Suppressor macrophage (primary cell): ENCODE measurements at regions not wholly inside any gene's neighbourhood (a gene's known extent, or its start where the extent isn't known, plus 50 kb on each side); places are given as distances from the start of the nearest gene placed in this dataset.
"Not testable (repeated sequence)": the region's sequence is repeated elsewhere in the genome, so short reads cannot be mapped to it uniquely, and the experiment has no call there.

Experiments used
- DNase-seq, 4 experiments: peaks; one replicate each; pipeline ENCODE4 v3.0.0-alpha.2; 2020 to 2022

DNA sequence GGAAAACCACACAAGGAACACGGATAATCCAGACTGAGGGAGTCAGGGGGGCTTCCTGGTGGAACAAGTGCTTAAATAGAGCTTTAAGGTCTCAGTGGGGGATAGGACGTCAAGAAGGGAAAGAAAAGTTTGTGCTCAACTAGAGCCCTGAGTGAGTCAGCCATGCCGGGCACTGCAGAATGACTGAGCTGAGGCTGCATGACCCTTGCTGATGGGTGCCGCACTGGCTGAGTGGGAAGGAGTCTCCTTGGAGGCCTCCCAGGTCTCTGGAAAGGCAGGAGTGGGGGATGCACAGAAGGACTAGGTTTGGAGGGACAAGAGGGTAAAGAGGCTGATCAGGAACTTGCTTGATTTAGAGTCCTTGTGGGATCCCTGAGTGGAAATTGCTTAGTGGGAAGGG lies 150.3 kb downstream of the RPLP1 start:
- DNase-seq: no peak

DNA sequence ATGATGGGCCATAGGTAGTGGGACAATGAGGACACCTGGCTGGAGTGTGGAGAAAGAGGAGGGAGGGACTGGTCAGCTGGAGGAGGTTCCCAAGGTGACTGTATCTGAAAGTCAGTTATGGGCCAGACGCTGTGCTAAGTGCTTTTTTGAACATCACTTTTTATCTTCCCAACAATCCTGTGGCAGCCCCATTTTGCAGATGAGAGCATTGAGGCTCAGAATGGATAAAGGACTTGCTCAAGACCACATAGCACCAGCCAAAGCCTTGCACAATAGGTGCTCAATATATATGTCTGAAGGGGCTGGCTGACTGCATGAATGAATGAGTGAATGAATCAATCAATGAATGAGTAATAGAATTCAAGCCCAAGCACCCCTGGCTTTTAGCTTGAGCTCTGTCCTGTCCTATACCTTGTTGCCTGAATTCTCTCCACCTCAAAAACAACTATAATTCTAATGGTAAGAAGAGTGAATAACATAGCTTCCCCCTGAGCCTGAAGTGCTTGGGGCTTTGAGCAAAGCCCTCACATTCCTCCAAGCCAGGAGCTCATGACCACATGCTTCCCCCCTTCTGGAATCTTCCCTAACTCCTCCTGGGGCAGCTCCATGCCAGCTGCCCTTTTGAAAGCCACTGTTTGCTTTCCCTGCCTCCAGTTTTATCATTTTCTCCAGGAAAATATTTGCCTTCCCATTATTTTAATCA lies 150.9 kb downstream of the RPLP1 start:
- no peak for DNase-seq

DNA sequence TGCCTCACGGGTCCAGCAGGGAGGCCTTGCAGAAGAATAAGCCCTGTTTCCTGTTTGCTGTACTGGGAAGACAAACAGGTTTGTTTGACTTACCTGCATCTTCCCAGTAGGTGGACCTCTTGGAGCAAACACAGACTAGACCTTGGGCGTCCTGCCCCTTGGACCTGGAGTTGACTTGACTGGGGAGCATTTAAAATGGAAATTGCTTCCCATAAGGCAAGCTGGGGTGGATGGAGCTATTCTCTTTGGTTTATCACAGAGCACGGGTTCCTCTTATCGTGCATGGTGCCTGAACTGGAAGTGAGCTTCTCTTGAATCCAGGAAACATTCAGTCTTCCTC lies 151.4 kb downstream of the RPLP1 start:
- peak; percentile 38 to 65 (median 56) for DNase-seq

DNA sequence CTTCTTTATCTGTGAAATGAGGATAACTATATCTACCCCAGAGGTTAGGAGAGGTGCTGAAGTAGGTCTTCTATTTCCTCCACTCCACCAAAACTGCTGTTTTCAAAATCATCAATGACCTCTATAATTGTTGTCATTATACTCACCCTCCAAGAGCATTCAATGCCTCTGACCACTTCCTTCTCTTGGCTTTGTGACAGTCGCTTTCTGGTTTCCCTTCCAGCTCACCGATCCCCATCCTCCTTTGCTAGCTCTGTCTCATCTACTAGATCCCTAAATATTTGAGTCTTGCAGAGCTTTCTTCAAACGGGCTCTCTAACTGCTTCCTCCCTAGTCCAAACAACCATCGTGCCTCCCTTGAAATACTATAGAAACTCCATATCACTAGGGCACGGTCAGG lies 153.5 kb downstream of the RPLP1 start:
- DNase-seq: peak in 3 of 4 experiments; percentile 39 to 54 (median 45)

DNA sequence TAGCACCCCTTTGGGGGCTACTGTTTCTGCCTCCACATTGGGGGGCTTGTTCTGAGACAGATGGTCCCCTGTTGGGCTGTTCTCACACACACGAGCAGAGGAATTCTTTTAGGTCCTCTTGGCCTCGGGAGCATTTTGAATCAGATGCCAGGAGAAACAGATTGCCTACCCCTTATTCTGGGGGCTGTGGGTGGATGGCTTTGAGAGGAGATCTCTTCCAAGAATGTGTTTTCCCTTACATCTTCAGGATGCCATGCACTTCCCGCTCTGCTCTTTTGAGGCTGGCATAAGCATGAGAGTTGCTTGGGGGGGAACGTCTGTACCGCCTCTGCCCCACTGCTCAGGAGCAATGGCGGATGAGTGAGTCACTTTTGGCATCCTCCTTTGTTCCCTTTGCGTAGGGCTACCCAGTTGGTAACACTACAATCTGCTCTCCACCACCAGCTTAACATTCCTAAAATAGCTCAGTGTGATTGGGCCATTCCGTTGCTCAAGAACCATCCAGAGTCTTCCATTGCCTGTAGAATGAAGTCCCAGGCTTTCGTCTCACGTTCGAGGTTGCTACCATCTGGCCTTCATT lies 154.4 kb downstream of the RPLP1 start:
- DNase-seq: peak; percentile 68 to 84 (median 74)

DNA sequence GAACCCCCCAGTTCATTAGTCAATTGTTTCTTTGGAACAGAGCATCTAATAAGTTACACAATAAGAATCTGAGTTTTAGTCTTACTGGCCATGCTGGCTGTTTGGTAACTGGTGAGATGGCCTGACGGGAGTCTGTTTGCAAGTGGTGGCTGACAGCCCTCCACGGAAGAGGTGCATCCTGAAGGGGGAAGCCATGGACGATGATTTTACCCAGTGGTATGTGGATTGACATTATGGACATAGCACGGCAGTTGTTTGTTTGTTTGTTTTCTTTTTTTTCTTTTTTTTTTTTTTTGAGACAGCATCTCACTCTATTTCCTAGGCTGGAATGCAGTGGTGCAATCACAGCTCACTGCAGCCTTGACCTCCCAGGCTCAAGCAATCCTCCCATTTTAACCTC lies 156.0 kb downstream of the RPLP1 start:
- DNase-seq: no peak

DNA sequence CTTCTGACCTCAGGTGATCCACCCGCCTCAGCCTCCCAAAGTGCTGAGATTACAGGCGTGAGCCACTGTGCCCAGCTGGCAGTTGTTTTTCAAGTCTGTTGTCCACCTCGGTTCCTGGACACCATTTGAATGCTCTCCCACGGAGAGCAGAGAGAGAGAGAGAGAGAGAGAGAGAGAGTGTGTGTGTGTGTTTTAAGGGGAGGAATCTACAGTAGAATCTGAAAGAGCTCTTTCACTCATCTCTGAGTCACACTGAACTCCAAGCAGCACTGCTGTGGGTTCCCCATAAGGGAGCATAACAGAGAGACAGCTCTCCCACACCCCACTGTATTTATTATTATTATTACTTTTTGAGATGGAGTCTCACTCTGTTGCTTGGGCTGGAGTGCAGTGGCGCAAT lies 156.6 kb downstream of the RPLP1 start:
- peak; percentile 53 to 88 (median 70) for DNase-seq

DNA sequence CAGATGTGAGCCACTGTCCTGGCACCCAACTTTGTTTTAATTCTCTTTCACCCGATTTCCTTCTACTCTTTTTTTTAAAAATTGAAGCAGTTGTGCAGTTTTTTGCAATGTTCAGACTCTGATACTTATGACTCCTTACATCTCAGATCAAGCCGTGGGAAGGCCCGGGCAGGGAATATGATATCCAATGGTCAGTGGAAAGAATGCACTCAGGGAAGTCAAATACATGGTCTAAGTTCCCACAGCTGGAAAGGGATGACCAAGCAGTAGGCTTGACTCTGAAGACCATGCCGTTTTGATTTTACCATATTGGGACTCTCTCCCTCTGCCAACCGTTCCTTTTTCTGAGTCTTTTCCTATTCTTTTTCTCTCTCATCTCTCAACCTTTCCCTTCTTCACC lies 157.2 kb downstream of the RPLP1 start:
- peak in 1 of 4 experiments; percentile 32 for DNase-seq

DNA sequence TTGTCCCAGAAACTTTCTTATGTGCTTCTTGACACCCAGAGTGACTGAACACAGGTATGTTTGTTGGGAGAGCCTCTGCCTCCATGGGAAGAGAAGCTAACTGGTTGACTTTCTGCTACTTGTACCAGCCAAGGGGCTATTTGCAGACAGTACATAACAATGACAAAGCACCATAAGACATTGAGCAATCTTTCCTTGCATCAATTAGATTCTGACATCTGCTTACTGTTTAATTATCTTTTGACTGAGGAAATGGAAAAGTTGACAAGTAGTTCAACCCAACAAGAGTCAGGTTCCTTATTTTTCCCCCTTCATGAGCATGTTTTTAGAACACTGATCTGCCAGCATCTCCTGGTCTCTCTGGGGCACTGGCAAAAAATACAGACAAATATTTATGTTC lies 157.7 kb downstream of the RPLP1 start:
- peak; percentile 42 to 93 (median 66) for DNase-seq

DNA sequence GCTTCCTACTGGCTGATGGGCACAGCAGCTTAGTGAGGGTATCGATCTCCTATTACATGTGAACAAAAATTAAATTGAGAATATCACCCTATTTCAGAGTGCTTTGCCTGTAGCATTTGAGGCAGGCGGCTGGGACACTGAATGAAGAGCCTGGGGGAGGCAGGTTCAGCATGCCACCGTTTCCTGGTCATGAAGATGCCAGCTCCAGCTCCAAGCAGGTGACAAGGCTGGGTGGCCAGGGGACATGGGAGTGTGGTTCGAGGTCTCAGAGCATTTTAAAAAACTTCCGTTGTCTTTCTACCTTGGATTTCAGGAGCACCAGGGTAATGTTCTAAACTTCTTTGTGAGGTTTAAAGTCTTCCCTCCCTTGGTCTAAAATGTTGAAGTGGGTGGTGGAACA lies 158.2 kb downstream of the RPLP1 start:
- no peak for DNase-seq

DNA sequence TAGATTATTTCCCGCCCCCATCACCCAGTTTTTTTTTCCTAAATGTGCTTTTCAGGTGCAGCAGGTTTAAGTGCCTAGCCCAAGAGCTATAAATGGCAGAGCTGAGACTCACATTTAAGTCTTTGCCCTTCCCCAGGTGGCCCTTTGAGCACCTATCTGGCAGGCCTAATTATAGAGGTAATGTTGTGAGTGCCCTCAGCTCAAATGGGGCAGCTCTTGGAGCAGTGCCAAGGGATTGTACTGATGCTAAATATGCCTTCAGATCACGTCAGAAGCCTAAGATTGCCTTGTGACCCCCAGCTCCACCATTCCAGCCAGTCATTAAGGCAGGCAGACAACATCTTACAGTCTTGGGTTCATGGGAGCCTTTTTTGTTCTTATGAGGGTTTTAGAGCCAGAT lies 159.5 kb downstream of the RPLP1 start:
- no peak for DNase-seq

DNA sequence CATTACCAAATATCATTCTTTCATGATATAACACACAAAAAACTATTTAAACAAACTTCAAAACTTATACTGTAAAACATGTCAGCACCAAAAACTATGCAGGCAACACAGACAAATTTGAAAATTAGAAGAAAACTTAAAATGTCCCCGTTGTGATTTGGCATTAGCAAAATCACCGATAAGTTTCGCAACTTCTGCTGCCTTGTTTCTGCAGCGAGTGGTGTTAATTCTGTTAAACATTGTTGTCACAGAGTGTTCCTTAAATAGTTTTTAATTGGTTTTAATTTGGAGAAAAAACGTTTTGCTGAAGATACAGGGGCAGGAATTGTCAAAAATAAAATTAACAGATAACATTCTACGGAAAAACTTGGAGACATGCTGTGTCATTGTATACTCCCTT lies 160.6 kb downstream of the RPLP1 start:
- peak in 1 of 4 experiments; percentile 25 for DNase-seq

DNA sequence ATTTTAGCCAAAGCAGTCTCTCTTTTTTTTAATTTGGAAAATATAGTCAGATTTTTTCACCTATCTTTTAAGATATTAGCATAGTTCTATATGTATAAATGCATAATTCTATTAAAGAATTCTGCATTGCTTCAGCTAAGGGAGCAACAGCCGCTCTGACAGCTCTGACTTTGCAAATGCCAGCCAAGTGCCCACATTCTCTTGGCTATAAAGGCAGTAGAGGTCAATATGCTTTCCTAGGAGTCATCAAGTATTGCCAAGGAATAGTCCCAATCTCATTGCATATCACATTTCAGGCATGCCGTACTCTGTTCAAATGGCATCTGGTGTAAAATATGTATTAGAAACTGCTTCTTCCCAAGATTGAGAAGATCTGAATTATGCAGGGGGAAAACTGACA lies 161.4 kb downstream of the RPLP1 start:
- no peak for DNase-seq

DNA sequence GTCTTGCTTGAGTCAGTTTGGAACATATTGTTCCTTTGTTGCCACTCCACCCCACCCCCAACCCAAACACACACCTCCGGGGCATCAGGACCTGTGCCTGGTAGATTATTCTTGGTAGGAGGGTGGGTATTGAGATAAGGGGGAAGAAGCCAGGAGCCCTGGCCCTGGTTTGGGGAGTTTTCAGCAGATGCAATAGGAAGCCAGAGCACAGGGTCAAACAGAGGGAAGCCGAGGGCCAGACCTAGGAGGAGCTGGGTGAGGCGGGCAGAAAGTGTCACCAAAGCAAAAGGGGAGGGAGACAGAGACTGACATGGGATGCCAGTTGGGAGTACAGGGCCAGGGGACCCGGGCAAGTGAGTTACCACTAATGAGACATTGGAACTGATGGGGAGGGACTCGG lies 163.1 kb downstream of the RPLP1 start:
- DNase-seq: no peak

DNA sequence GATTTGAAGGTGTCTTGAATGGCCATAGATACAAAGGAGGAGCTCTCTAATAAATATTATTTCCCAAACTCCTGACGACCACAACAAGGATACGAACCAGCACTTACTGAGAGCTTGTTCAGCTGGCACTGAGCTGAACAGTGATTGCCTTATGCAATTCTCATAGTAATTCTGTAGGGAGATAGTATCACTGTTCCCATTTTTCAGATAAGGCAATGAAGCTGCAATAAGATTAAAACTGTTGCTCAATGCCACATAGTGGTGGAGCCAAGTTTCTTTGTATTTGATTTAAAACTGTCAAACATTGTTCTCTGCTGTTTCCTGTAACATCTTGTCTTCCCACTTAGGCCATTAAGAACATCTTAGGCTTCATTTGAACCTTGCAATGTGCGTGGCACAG lies 163.9 kb downstream of the RPLP1 start:
- peak in 1 of 4 experiments; percentile 13 for DNase-seq

DNA sequence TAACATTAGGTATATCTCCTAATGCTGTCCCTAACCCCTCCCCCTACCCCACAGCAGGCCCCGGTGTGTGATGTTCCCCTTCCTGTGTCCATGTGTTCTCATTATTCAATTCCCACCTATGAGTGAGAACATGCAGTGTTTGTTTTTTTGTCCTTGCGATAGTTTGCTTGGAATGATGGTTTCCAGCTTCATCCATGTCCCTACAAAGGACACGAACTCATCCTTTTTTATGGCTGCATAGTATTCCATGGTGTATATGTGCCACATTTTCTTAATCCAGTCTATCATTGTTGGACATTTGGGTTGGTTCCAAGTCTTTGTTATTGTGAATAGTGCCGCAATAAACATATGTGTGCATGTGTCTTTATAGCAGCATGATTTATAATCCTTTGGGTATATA lies 164.5 kb downstream of the RPLP1 start:
- DNase-seq: not testable (repeated sequence)

DNA sequence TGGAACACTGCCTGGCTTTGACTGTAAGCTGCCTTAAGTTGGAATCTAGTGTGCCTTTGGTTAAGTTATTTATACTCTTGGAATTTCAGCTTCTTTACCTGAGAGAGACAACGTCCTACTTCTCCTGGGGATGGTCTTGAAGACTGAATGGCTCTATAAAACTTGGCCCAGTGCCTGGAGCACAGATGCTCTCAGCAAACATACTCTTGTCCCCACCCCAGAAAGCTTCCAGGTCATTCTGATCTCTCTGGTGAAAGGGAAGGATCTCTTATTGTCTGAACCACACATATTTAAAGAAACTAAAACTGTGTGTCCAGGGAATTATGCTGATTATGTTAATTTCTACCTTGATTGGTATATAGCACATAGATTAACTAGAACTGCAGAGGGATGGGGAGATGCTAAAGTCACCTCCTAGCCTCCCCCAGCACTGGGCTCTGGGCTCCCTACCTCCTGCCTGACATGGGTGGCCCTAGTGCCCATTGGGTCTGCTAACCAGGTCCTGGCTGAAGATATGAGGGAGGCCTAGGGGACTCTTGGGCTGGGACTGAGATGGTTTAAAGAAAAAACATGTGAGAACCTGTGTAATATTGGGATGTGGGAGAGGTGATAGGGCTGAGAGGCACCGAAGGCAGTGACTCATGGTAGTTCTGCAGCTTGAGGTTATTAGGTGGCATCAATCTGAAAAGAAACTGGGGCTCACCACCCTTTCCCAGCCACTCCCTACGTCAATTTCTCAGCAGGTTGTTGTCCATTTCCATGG lies 171.0 kb downstream of the RPLP1 start:
- no peak for DNase-seq

DNA sequence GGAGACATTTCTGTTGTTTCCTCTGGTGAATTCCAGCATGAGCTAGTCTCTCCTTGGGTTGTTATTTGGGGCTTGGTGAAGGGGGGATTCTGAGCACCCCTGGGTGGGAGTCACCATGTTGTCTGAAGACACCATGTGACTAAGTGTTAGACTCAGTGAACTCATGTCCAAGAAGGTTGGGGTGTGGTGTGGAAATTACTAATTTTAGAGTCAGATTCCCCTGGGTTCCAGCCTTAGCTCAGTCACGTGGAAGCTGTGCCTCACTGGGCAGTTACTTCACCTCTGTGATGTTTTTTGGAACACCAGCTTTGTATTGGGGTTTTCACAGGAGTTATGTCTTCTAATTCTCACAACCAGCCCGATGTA lies 171.5 kb downstream of the RPLP1 start:
- peak in 2 of 4 experiments; percentile 10 to 14 for DNase-seq

DNA sequence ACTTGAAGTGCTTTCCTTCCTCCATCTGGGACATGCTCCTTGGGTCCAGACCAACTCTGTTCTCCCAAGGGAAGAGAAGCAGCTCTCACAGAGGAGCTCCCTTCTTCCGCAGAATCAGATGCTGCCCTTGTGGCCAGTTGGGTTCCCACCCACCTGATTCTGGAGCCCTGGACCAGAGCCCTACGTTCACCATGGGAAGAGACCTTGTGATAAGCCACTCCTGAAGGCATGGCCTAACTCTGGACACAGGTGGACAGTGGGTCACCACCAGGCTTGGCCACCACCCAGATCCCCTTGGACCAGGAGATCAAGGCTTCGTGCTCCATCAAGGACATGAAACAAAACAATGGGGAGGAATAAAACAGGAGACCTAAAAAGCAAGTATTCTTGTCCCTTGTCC lies 172.2 kb downstream of the RPLP1 start:
- DNase-seq: no peak

DNA sequence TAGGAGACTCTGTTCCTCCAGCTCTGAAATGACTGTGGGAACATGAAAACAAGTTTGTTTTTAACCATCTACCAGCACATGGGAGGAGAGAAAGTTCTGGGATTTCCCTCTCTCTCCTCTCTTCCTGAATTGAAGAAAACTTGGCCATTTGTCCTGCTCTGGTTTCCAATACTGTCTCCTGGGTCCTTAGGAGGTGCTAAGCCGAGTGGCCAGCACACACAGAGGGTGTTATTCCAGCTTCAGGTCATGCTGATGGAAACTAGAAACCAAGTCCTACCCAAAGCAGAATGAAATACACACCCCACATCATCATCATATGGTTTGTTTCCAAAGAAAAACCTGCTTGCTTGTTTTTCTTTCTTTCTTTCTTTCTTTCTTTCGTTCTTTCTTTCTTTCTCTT lies 172.7 kb downstream of the RPLP1 start:
- DNase-seq: no peak

DNA sequence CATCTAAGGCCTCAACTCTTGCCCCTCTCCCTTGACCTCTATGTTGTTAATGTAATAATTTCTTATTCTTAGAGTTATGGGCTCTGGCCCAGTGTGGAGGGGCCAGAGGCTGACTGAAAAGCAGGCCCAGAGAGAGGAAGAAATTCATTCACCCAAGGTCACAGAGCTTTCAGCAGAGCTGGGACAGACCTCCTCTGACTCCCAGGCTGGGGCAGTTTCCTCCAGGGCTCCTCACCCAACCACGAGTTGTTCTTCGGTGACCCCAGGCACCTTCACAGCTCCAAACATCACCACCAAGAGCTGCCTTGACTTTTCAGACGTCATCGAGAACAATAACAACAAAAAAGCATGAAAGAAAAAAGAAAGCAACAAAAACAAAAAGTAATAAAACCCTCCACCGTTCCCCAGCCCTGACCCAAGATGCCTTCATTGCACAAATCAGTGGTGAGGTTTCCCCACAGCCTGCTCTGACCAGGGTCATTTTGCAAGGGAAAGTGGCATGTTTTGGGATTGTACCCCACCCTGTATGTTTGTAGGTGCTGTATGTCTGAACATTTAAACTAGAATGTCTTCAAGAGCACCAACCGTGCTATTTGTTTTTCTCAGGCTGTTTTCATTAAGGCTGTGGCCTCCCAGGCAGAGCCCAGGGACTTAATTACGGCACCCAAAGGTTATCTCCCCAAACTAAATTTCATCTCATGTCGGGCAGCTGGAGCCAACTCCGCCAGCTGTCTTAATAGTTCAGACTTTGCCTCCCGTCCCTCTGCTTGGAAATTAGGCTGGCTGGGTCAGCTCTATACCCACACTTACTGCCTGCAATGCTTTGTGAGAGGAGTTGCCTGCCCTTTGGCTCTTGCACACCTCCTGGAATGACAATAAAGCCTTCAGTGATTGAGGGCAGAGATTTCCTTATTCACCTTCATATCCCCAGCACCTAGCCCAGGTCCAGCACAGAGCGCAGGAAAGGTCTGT lies 173.8 kb downstream of the RPLP1 start:
- DNase-seq: peak in 3 of 4 experiments; percentile 11 to 38 (median 22)

DNA sequence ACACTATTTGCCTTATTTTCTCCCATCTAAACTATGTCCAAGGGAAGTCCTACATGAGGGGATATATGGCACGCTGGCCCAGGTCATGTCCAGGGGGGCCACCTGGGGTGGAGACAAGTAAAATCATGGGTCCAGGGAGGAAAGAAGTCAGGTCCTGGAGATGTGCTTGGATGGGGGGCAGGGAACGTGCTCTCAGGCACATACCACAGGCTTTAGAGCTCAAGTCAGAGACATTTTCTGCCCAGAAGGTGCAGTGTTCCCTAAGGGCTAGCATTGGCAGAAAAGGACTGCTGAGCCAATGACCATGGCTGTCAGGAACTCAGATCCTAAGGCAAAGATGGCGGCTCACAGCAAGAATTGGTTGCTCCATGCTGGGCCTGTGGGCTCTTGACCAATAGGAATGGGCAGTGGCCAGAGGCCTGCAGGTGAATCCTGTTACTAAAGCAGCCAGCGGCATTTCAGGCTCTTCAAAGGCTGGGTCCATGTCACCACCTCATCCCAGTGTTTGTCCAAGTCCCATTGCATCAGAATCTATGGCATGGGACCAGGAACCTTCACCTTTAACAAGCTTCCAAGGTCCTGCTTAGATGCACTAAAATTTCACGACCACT lies 175.0 kb downstream of the RPLP1 start:
- no peak for DNase-seq
